ENCODE measurements at regions not wholly inside any gene's neighbourhood (a gene's known extent, or its start where the extent isn't known, plus 50 kb on each side); places are given as distances from the start of the nearest gene placed in this dataset.

- no peak for TF ChIP-seq POLR2AphosphoS5 (IDR thresholded peaks at IDR 0.05; ENCODE audit: low read depth, low read length)
- no peak for TF ChIP-seq REST (IDR thresholded peaks at IDR 0.05; ENCODE audit: insufficient read depth in 1 of 2, low read depth in 2 of 2, low read length in 2 of 2)
- no peak for TF ChIP-seq TAF1 (IDR thresholded peaks at IDR 0.05; ENCODE audit: borderline replicate concordance, insufficient read depth, low read length)
These were observed 206.7 kb upstream of the RBBP8 start for GRCh38 chr18:22726469-22726868.
